Pancreas (tissue), 10 donors: ENCODE measurements at regions not wholly inside any gene's neighbourhood (a gene's known extent, or its start where the extent isn't known, plus 50 kb on each side); places are given as distances from the start of the nearest gene placed in this dataset.

Source experiments
- ATAC-seq, 4 donors: fragments of 200-7000 bp; cut with Tn5 transposase; one replicate each; pipeline versions ENCODE4 v1.8.0 to v1.9.1; 2020; ENCODE audit warnings: mild to moderate bottlenecking in 4 of 4, moderate library complexity in 4 of 4
- DNase-seq, 6 donors: peaks; one replicate each; pipeline ENCODE4 v3.0.0-alpha.2; 2020
- FAIRE-seq: peaks from 2 replicates; lab custom pipeline; 2012; peaks lifted over from hg19 to GRCh38; lab: Jason Lieb, UNC
- H3K27ac ChIP-seq, 4 donors: fragments of 200-600 bp; sonication (generic); 1 replicate in 3 of 4; 2 replicates in 1 of 4; pipeline versions ENCODE4 v1.5.0 to v1.8.0; 2020
- H3K27me3 ChIP-seq, 4 donors: fragments of 200-600 bp; one replicate each; pipeline ENCODE4 v1.8.0; 2021
- H3K36me3 ChIP-seq, 3 donors: fragments of 200-600 bp; sonication (generic) in 1 of 3; one replicate each; pipeline versions ENCODE4 v1.5.0 to v1.8.0; 2020 to 2021
- H3K4me1 ChIP-seq, 3 donors: fragments of 200-600 bp; one replicate each; pipeline ENCODE4 v1.8.0; 2021
- H3K4me3 ChIP-seq, 4 donors: fragments of 200-600 bp; sonication (generic) in 2 of 4; one replicate each; pipeline versions ENCODE4 v1.5.0 to v1.8.0; 2020 to 2021
- H3K9me3 ChIP-seq, 4 donors: fragments of 200-600 bp; one replicate each; pipeline ENCODE4 v1.8.0; 2021
- CTCF ChIP-seq, 4 donors: fragments of 200-600 bp; sonication (generic) in 3 of 4; IDR thresholded peaks; one replicate each; pipeline versions ENCODE4 v1.5.0 to v1.8.0; 2021; ENCODE audit warnings: antibody characterized with exemption in 4 of 4
- WGBS, 2 donors: extraction: QIAGEN DNeasy Blood & Tissue Kit; methylation state at CpG; one replicate each; pipeline ENCODE4 v1.1.7; 2013; 5-methylcytosine and 5-hydroxymethylcytosine counted together
- intact Hi-C, 3 donors: fragments of 100-400 bp; cut with DNase I; formaldehyde crosslinking; loops; one replicate each; pipeline versions ENCODE4 v1.11.1 to v1.14.2; 2022
- donor health status: healthy with polysubstance abuse.
- donor health status: DM: no; HTN: no; CAD: no; lungs with moderate emphysema.
- donor health status: DM: no; HTN: no; CAD: no.
- donor health status: control.
- donor health status: control.
- donor health status: Bipolar disorder and iron deficiency.
- donor health status: DM: yes; HTN: yes; CAD: no.
- donor health status: DM: no; HTN: no; CAD: no.
- donor health status: DM: no; HTN: no; CAD: no.
- donor health status: DM: yes; HTN: yes; CAD: no.

GRCh38 chr9:13467157-13467556 lies 187.7 kb upstream of the MPDZ start:
- DNase-seq (no peak), FAIRE-seq (no peak), ATAC-seq (peak in 1 of 4 donors; percentile 21)
- no peak for TF ChIP-seq CTCF (IDR thresholded peaks at IDR 0.05)
- no peaks in the 10 kb centered on the region for H3K4me1 ChIP-seq
- H3K27ac ChIP-seq: no peak overlapping the region
- H3K27me3 ChIP-seq: no peaks in the 10 kb centered on the region
- no peaks in the 10 kb centered on the region for H3K9me3 ChIP-seq
- intact Hi-C loops: no loop called here
- no peak overlapping the region for H3K4me3 ChIP-seq
- no peaks in the 10 kb centered on the region for H3K36me3 ChIP-seq
- WGBS, 2 donors: 36 to 49% methylated on average over 2 of the region's 2 CpGs

GRCh38 chr9:13461414-13461991 lies 182.0 kb upstream of the MPDZ start:
- intact Hi-C loops: no loop called here
- no peaks in the 10 kb centered on the region for H3K4me1 ChIP-seq
- H3K27ac ChIP-seq: no peak overlapping the region
- no peak for FAIRE-seq
- TF ChIP-seq CTCF (IDR thresholded peaks at IDR 0.05): no peak
- H3K36me3 ChIP-seq: no peaks in the 10 kb centered on the region
- H3K4me3 ChIP-seq: no peak overlapping the region
- no peaks in the 10 kb centered on the region for H3K9me3 ChIP-seq
- 67 to 81% methylated on average over 4 of the region's 4 CpGs for WGBS, 2 donors
- ATAC-seq: no peak
- no peak for DNase-seq
- no peaks in the 10 kb centered on the region for H3K27me3 ChIP-seq

- WGBS, 2 donors: 43 to 50% methylated on average over 3 of the region's 3 CpGs
- intact Hi-C loops: no loop called here
- ATAC-seq: no peak
- H3K27me3 ChIP-seq: no peaks in the 10 kb centered on the region
- H3K4me3 ChIP-seq: no peak overlapping the region
- no peaks in the 10 kb centered on the region for H3K9me3 ChIP-seq
- no peaks in the 10 kb centered on the region for H3K4me1 ChIP-seq
- no peaks in the 10 kb centered on the region for H3K36me3 ChIP-seq
- no peak for TF ChIP-seq CTCF (IDR thresholded peaks at IDR 0.05)
- FAIRE-seq: no peak
- no peak for DNase-seq
- H3K27ac ChIP-seq: no peak overlapping the region
Measured at GRCh38 chr9:13459071-13459470, 179.6 kb upstream of the MPDZ start.

GRCh38 chr9:13457795-13458194 lies 178.3 kb upstream of the MPDZ start:
- peak; percentile 51 for FAIRE-seq
- WGBS, 2 donors: 71 to 91% methylated on average over 1 of the region's 1 CpG

More at GRCh38 chr9:13457795-13458194, 178.3 kb upstream of the MPDZ start:
- no peak for ATAC-seq
- DNase-seq: no peak
- Histone ChIP-seq H3K4me1 (no peaks in the 10 kb centered on the region), H3K9me3 (no peaks in the 10 kb centered on the region), H3K4me3 (no peak overlapping the region), H3K27ac (no peak overlapping the region), H3K36me3 (no peaks in the 10 kb centered on the region), H3K27me3 (no peaks in the 10 kb centered on the region)
- TF ChIP-seq CTCF (IDR thresholded peaks at IDR 0.05): no peak
- intact Hi-C loops: no loop called here
